CD4-positive, alpha-beta T cell treated with Interleukin-10 for 1 hour (primary cell): ENCODE measurements at regions not wholly inside any gene's neighbourhood (a gene's known extent, or its start where the extent isn't known, plus 50 kb on each side); places are given as distances from the start of the nearest gene placed in this dataset.

Experiments
- DNase-seq: peaks from one replicate; pipeline ENCODE4 v3.0.0-alpha.2; 2020

GRCh38 chr6:50102676-50103075, 52.9 kb upstream of the DEFB112 start:
- DNase-seq, result no peak

DNA sequence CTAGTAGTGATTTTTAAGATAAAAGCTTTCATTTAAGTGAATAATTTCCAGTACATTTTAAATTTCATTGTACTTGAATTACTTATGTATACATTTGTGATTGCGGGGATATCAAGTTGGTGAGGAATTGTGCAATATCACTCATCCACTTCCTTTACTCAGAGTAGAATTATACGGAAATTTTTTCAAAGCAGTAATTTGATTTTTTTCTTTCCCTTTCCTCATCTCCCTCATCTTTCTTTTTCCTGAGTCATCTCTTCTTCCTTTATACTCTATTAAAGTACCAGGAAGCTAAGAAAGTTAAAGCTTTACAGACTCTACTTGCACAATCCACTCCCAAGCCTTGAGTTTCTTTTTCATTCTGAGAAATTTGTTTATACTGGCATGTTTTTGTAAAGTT, 60.9 kb upstream of the DEFB112 start:
- DNase-seq, result no peak

- DNase-seq, result no peak
These were observed 63.5 kb upstream of the DEFB112 start for GRCh38 chr6:50112981-50113857.

DNA sequence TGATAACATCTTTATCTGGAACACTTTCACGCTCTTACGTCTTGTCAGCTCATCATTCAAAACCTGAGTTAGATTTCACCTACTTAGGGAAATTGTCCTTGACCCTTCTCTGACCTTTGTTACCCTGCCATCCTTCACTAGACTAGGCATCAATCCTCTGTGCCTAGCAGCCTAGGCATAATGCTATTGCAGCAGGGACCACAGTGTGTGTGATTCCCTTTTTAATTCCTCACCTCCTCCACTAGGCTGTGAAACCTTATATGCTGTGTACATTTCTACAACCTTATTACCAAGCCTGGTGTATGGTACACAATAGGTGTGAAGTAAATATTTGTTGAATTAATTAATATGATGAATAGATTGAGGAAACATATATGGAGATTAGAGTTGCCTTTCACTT, 66.7 kb upstream of the DEFB112 start:
- DNase-seq, result no peak

DNA sequence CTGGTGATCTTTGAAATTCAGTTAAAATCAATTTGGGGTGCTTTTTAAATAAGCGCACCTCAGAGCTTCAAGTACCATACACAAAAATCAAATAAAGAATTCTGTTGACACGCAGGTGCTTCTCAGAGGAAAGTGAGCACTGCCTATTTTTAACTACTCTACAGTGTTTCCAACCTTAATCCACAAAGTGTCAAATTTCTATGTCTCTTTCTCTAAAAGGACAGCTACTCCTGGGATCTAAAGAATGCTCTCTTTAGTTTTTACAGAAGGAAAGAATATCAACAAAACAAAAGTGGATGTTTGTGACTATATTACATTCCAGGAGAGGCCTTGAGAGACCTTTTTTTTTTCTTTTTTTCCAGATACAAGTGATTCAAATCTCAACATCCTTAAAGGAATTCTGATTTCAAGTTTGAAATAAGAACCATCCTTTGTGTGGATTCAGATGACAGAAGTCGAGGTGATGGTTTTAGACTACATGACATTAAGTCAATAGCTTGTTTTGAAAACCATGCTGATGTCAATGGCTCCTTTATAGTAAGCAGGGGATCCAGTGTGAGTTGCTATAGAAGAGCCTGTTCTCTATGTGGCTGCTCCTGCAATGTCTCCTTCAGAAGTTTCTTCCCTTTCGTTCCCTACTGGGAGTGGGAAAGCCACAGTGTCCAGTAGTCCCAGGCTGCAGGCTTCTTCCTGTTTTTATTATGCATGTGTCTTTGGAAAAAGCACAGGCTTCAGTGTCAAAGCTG, 67.2 kb upstream of the DEFB112 start:
- no peak for DNase-seq

DNA sequence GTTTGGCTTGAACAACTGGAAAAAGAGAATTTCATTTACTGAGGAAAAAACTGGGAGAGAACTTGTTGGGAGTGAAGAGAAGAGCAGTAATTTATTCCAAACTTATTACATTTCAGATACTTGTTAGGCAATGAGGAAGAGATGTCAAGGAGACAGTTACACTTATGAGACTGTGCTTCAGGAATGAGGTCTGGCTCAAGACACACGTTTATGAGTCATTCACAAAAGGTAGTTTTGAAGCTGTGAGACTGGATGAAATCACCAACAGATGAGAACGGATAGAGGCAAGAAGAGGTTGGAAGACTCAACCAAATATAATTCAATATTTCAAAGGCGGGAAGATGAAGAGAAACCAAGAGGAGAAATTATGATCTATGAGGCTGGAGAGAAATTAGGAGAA, 70.6 kb upstream of the DEFB112 start:
- DNase-seq, result no peak

DNA sequence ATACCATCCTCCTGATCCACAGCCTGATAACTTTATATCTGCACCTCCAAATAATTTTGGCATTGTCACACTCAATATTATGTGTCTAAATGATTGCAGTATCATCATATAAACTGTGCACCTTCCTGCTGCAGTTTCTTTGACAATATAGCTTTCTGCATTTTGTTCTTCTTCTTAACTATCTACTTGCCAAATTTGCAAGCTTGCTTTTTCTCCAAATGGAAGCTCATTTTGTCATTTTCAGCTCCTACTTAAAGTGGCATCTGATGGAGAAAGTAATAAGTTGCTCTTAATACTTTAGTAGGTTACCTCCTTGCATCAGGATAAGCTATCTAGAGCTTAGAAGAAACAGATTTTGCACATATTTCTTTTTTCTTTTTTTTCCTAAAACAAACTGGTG, 74.0 kb upstream of the DEFB112 start:
- DNase-seq, result no peak

GRCh38 chr6:50124572-50124971, 74.8 kb upstream of the DEFB112 start:
- no peak for DNase-seq

DNA sequence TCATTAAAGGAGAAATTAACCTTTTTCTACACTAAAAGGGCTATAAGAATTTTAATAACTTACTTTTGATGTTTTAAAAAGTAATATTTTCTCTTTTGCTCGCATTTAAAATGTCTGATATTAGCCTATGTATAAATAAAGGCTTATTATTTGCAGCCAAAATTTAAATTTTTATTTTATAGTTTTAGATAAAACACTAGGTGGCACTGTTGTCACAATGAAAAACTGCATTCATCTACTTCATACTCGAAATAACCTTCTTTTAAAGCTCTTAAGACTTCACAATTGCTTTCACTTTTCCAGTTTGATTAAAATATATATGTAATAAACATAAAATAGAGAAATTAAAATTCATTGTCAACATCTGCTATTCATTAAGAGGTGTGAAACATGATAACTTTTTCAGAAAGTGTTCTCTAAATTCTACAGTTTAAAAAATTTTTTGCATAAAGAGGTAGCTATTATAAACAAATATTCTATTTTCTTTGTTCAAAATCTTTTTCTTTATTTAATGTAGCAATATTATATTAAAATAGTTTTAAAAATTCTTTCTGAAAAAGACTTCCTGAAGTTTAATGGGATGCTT, 78.8 kb upstream of the DEFB112 start:
- DNase-seq, result no peak

- no peak for DNase-seq
These were observed 86.2 kb upstream of the DEFB112 start for GRCh38 chr6:50135968-50136367.

- no peak for DNase-seq
These were observed 91.4 kb upstream of the DEFB112 start for GRCh38 chr6:50141100-50141499.

GRCh38 chr6:50143011-50143719, 93.4 kb upstream of the DEFB112 start:
- DNase-seq, result no peak

DNA sequence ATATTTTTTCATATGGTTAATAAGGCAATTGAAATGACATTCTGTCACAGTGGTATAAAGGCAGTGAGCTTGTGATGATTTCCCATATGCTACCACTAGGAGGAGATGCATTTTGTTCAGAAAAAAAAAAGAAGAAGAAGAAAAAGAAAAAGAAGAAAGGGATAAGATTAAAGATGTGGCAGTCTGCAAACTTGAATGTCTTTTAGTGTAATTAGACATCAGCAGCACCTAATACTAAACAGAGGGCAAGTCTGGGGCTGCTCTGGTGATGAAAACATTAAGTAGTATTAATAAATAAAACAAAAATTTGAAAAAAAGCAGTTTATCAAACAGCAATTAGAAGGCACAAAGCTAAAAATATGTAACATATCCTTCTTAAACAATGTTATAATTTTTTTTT, 95.4 kb upstream of the DEFB112 start:
- no peak for DNase-seq

GRCh38 chr6:50147371-50147770, 97.6 kb upstream of the DEFB112 start:
- DNase-seq, result no peak

DNA sequence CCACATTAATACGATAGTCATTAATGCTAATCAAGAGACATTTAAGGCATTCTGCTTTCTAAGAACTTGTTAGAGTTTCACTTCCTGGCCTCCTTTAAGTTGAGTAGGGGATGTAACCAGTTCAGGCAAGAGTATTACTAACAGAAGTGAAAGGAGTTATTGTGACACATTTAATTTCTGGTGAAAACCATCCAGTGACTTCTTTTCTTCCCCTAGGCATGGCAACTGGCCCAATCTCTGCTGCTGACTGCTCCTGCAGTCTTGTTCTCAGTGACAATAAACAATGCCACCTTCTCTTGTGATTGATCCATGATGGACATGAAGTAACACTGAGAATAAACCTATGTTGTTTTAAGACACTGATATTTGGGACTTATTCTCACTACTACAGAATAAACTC, 130.9 kb upstream of the DEFB112 start:
- DNase-seq, result no peak

DNA sequence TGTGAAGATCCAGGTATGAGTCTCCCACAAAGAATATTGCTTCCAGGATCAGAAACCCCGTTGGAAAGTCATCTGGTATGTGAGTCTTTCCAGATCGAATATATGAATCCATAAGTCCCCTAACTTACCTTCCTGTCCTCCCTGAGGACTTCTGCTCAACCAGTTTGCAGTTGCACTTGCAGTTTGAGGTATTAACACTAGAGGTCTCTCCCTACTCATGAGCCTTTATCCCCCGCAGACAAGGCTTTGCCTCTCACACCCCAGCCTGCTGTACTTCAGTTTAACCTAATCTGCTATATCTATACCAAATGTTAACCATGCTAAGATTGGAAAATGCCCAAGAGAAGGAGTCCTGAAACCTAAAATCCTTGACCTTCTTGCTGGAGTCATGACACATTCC, 135.3 kb upstream of the DEFB112 start:
- no peak for DNase-seq

DNA sequence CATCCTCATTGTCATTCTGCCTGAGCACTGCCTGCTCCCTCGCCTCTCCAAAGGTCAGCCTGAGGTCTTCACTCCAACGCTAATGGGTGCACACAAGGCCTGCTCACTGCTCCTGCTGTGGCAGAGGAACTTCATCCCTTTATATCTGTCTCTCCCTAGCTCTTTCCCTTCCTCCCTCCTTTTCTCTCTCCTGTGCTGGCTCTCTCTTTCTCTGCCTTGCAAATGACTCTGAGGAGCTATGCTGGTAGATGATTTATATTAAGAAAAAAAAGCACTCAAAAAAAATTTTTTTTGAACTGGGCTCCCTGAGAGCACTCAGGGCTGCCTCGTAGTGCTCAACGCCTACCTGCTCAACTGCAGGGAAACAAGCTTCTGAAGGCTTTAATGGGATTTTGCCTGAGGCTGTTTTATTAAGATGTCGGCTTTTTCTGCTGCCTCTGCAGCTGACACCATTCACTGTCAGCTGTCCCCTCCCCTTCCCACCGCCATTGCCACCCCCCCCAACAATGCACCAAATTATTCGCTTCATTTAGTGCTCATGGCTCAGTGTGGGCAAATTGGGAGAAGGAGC, 137.7 kb upstream of the DEFB112 start:
- no peak for DNase-seq

DNA sequence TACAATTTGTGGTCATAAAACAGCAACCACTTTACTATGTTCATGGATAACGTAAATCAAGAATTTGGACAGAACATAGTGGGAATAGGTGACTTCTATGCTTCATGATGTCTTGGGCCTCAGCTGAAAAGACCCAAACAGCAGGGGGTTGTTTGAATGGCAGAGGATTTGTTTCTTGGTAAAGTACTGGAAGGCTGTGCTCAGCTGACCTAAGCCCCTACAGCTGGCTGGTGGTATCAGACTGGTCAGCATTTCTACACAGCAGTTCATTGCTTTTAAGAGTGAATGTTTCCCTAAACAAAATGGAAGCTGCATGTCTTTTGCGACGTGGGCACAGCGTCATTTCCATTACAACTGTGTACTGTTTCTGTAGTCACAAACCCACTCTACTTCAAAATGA, 148.5 kb upstream of the DEFB112 start:
- DNase-seq, result no peak

DNA sequence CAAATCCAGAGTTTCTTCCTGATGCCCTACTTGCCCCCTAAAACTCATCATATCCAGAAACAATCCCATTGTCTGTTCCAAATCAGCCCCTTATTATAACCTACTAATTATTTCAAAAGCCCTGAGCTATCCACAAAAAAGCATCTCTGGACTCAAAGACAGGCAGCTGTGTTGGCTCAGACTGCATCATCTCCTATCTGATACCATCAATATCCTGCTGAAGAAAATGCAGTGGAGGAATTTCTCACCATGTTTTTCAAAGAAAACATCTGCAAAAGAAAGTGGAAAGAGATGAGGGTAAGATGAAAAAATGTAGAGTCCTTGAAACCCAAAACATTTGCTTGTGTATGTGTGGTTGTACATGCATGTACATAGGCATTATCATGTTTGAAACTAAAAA, 153.0 kb upstream of the DEFB112 start:
- no peak for DNase-seq

- DNase-seq, result no peak
These were observed 161.9 kb upstream of the DEFB112 start for GRCh38 chr6:50211582-50211981.

DNA sequence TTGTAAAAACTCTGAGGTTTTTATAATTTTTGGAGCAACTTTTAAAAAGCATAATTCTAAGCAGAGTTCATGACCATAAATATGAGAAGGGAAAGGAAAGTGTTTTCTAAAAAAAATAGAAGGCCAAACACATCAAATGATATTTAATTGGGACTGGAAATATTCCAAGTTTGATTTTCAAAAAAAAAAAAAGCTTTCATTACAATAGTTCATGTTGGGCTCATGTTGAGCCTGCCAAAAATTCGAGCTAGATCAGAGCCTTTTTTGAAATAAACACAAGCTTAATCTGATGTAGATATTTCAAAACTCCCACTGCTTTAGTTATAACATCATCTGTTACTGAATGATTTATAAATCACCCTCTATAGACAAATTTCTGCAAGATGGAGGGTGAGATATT, 163.4 kb upstream of the DEFB112 start:
- no peak for DNase-seq

DNA sequence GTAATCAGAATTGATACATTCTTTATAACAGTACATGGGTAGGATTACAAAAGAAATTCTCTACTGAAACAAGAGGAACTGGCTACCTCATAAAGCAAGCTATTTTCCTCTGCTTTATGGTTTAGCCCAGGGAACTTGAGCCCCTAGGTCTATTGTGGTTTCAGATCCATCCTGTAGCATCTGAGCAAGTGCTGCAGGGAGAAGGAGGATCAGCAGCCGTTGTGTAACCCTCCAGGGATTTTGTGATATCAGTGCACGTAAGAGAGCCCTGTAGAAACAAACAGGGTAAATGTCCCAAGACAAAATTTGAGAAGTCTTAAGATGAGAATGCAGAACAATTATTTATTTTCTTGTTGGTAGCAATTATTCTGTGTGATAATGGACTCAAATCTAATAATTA, 165.2 kb upstream of the DEFB112 start:
- DNase-seq, result no peak

DNA sequence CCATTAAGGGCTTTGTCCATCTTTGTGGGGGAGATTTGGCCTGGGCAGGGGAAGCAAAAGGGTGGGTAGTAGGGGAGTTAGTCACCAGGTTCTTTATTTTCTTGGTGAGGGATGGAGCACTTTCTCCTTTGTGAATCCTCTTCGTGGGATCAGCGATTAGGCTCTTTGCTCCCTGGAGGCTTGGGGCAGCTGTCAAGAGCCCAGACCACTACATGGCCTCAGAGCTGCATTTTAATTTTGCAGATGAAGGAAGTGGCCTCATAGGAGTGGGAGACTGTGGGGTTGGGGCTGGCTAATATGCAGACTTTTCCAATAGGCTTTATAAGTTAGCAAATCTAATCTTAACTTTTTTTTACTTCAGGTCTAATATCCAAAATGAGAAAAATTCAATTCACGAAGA, 168.1 kb upstream of the DEFB112 start:
- DNase-seq, result no peak
